HG03060 (cell line): ENCODE measurements at regions not wholly inside any gene's neighbourhood (a gene's known extent, or its start where the extent isn't known, plus 50 kb on each side); places are given as distances from the start of the nearest gene placed in this dataset.
"Not testable (repeated sequence)": the region's sequence is repeated elsewhere in the genome, so short reads cannot be mapped to it uniquely, and the experiment has no call there.

Experiments
- ATAC-seq: cut with Tn5 transposase; IDR thresholded peaks from one replicate; pipeline ENCODE4 v1.9.1; 2021; ENCODE audit warnings: low read depth, moderate number of reproducible peaks; ENCODE audit not compliant: unreplicated experiment

- no peak for ATAC-seq
Observed at GRCh38 chr7:114799628-114800028, 122.3 kb upstream of the MDFIC start.

- no peak for ATAC-seq
Observed at GRCh38 chr7:114802632-114803031, 119.3 kb upstream of the MDFIC start.

- ATAC-seq = no peak
Observed at GRCh38 chr7:114806590-114807162, 115.2 kb upstream of the MDFIC start.

GRCh38 chr7:114812570-114812969, 109.3 kb upstream of the MDFIC start:
- no peak for ATAC-seq

- no peak for ATAC-seq
Observed at GRCh38 chr7:114813624-114814023, 108.3 kb upstream of the MDFIC start.

GRCh38 chr7:114817036-114817435, 104.9 kb upstream of the MDFIC start:
- not testable (repeated sequence) for ATAC-seq

- ATAC-seq = no peak
Observed at GRCh38 chr7:114818501-114818900, 103.4 kb upstream of the MDFIC start.

GRCh38 chr7:114819616-114820362, 102.1 kb upstream of the MDFIC start:
- no peak for ATAC-seq

GRCh38 chr7:114821030-114821900, 100.6 kb upstream of the MDFIC start:
- ATAC-seq = no peak

- ATAC-seq = no peak
Observed at GRCh38 chr7:114822131-114822530, 99.8 kb upstream of the MDFIC start.

GRCh38 chr7:114822844-114823243, 99.0 kb upstream of the MDFIC start:
- no peak for ATAC-seq

GRCh38 chr7:114823290-114823689, 98.6 kb upstream of the MDFIC start:
- no peak for ATAC-seq

GRCh38 chr7:114825423-114825951, 96.4 kb upstream of the MDFIC start:
- ATAC-seq = no peak

GRCh38 chr7:114830952-114831351, 90.9 kb upstream of the MDFIC start:
- no peak for ATAC-seq

GRCh38 chr7:114832906-114833595, 88.8 kb upstream of the MDFIC start:
- peak; percentile 86 for ATAC-seq

GRCh38 chr7:114835303-114835702, 86.6 kb upstream of the MDFIC start:
- ATAC-seq = no peak

GRCh38 chr7:114835861-114836260, 86.0 kb upstream of the MDFIC start:
- ATAC-seq = no peak

- ATAC-seq = no peak
Observed at GRCh38 chr7:114842551-114843065, 79.3 kb upstream of the MDFIC start.

- ATAC-seq = no peak
Observed at GRCh38 chr7:114843102-114843501, 78.8 kb upstream of the MDFIC start.

GRCh38 chr7:114851406-114852061, 70.4 kb upstream of the MDFIC start:
- ATAC-seq = no peak
